ENCODE measurements at regions not wholly inside any gene's neighbourhood (a gene's known extent, or its start where the extent isn't known, plus 50 kb on each side); places are given as distances from the start of the nearest gene placed in this dataset.
A peak's percentile ranks its signal among the peaks of the same experiment; 100 is the strongest.

DNA sequence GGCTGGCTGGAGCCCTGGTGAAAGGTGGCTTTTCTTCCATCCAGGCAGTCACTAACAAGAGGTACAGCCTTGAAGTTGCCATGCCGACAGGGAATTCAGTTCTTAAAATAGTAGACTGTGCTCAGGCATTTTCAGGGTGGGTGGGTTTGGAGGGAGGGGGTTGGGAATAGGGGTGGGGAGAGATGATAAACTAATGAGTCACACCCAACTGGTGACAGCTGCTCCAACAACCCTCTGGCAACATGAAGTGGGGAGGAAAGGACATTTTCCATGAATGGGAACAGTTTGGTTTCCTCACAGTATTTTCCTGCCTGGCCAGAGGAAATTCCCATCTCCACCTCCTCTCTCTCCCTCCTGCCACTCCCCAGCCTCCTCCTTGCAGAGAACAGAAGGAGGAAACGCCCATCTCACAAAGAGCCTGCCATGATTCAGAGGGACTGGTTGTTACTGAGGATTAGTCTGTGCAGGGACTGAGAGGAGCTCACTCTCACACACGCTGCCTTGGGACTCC is 113.0 kb upstream of the SLC1A4 start:
- H3K4me3 ChIP-seq (replicated peaks in 1 of 4; ENCODE audit: control extremely low read depth in 1 of 4, insufficient read depth in 1 of 4, low read depth in 3 of 4, low read length in 4 of 4), result no peak overlapping the region
- H3K9ac ChIP-seq (ENCODE audit: insufficient read depth, low read length), result no peak overlapping the region
- no peaks in the 10 kb centered on the region for H3K9me3 ChIP-seq (ENCODE audit: control insufficient read depth, insufficient read depth, low read depth, low read length)
- H2AFZ ChIP-seq (ENCODE audit: low read length), result peak overlapping the region; percentile 15
- H3K79me2 ChIP-seq (ENCODE audit: control insufficient read depth, insufficient read depth, low read length), result no peaks in the 10 kb centered on the region
- no peaks in the 10 kb centered on the region for H3K36me3 ChIP-seq (ENCODE audit: control insufficient read depth, insufficient read depth, low read length)
- H3K27ac ChIP-seq (ENCODE audit: insufficient read depth, low read length), result no peak overlapping the region
- H3K4me1 ChIP-seq (ENCODE audit: control insufficient read depth, extremely low read depth, insufficient read depth, low read length), result peaks cover 6% of the 10 kb centered on the region
- H3K4me2 ChIP-seq (ENCODE audit: extremely low read depth, insufficient read depth, low read length), result peak overlapping the region; percentile 15
- no peak for TF ChIP-seq EZH2 (IDR thresholded peaks at IDR 0.05; ENCODE audit: low read length, missing control alignments)
- TF ChIP-seq, protein P1, sequence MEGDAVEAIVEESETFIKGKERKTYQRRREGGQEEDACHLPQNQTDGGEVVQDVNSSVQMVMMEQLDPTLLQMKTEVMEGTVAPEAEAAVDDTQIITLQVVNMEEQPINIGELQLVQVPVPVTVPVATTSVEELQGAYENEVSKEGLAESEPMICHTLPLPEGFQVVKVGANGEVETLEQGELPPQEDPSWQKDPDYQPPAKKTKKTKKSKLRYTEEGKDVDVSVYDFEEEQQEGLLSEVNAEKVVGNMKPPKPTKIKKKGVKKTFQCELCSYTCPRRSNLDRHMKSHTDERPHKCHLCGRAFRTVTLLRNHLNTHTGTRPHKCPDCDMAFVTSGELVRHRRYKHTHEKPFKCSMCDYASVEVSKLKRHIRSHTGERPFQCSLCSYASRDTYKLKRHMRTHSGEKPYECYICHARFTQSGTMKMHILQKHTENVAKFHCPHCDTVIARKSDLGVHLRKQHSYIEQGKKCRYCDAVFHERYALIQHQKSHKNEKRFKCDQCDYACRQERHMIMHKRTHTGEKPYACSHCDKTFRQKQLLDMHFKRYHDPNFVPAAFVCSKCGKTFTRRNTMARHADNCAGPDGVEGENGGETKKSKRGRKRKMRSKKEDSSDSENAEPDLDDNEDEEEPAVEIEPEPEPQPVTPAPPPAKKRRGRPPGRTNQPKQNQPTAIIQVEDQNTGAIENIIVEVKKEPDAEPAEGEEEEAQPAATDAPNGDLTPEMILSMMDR (conservative IDR thresholded peaks at IDR 0.05 in 1 of 2, IDR thresholded peaks at IDR 0.05 in 1 of 2; ENCODE audit: low read depth in 1 of 2, low read length in 2 of 2), result no peak
- H4K20me1 ChIP-seq (ENCODE audit: control insufficient read depth, extremely low read depth, insufficient read depth, low read length), result no peaks in the 10 kb centered on the region
- H3K27me3 ChIP-seq (ENCODE audit: control insufficient read depth, insufficient read depth, low read length), result peaks cover 6% of the 10 kb centered on the region
- DNase-seq (ENCODE audit: low read depth in 2 of 2), result peak; percentile 73 to 90

DNA sequence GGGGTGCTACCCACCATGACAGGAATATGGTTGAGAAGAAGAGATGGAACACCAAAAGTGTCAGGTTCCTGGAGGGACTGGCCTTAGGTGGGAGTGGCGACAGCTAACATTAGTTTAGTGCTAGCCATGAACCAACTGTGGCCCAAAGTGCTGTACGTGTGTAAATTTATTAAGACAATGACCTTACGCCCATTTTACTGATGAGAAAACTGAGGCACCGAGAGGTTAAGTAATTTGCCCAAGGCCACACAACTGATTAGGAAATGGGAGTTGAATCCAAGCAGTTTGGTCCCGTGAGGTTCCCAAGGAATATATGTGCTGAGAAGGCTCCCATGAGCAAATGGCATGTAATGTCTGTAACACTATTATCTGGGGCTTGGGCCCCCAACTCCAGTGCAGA is 109.5 kb upstream of the SLC1A4 start:
- no peaks in the 10 kb centered on the region for H3K9me3 ChIP-seq (ENCODE audit: control insufficient read depth, insufficient read depth, low read depth, low read length)
- no peaks in the 10 kb centered on the region for H3K79me2 ChIP-seq (ENCODE audit: control insufficient read depth, insufficient read depth, low read length)
- H2AFZ ChIP-seq (ENCODE audit: low read length), result no peak overlapping the region
- no peak for DNase-seq (ENCODE audit: low read depth in 2 of 2)
- H3K4me2 ChIP-seq (ENCODE audit: extremely low read depth, insufficient read depth, low read length), result no peak overlapping the region
- H3K4me1 ChIP-seq (ENCODE audit: control insufficient read depth, extremely low read depth, insufficient read depth, low read length), result peaks cover 6% of the 10 kb centered on the region
- H4K20me1 ChIP-seq (ENCODE audit: control insufficient read depth, extremely low read depth, insufficient read depth, low read length), result no peaks in the 10 kb centered on the region
- peaks cover 9% of the 10 kb centered on the region for H3K27me3 ChIP-seq (ENCODE audit: control insufficient read depth, insufficient read depth, low read length)
- H3K9ac ChIP-seq (ENCODE audit: insufficient read depth, low read length), result no peak overlapping the region
- no peaks in the 10 kb centered on the region for H3K36me3 ChIP-seq (ENCODE audit: control insufficient read depth, insufficient read depth, low read length)
- no peak overlapping the region for H3K4me3 ChIP-seq (replicated peaks in 1 of 4; ENCODE audit: control extremely low read depth in 1 of 4, insufficient read depth in 1 of 4, low read depth in 3 of 4, low read length in 4 of 4)
- TF ChIP-seq EZH2 (IDR thresholded peaks at IDR 0.05; ENCODE audit: low read length, missing control alignments), result no peak
- TF ChIP-seq, protein P1 (conservative IDR thresholded peaks at IDR 0.05 in 1 of 2, IDR thresholded peaks at IDR 0.05 in 1 of 2; ENCODE audit: low read depth in 1 of 2, low read length in 2 of 2), result no peak
- H3K27ac ChIP-seq (ENCODE audit: insufficient read depth, low read length), result no peak overlapping the region

DNA sequence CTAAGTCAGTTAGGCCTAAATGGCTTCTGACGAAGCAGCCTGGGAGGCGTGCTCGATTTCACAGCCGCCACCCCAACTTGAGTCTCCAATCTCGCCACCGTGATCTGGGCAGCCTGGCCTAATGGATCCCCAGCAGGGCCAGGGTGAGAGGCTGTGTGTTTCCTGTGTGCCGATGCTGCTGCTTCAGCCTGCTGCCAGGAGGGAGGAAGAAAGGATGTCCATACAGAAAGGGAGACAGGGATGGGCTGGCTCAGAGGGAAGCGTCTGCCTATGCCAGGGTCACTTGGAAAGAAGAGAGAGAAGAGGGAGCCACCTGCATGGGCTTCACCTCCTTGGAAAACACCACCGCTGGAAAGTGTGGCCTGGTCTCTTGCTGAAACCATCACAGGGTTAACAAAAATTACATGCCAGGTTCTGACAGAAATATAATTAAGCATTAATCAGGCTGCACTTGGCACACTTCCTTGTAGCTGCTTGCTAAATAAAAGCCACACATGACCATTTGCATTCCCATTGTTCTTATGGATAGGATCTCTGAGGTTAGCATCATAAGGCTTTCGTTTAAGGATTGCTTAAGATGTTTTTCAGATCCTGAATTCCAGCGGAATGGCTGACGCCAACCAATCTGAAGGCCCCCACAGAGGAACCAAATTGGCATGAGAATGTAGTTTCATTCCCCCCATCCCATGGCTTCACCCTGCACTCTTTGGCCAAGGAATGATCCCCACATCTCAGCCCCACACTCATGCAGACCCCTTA is 108.8 kb upstream of the SLC1A4 start:
- TF ChIP-seq, protein P1 (conservative IDR thresholded peaks at IDR 0.05 in 1 of 2, IDR thresholded peaks at IDR 0.05 in 1 of 2; ENCODE audit: low read depth in 1 of 2, low read length in 2 of 2), result no peak
- no peak for TF ChIP-seq EZH2 (IDR thresholded peaks at IDR 0.05; ENCODE audit: low read length, missing control alignments)
- no peak overlapping the region for H3K4me2 ChIP-seq (ENCODE audit: extremely low read depth, insufficient read depth, low read length)
- no peaks in the 10 kb centered on the region for H3K36me3 ChIP-seq (ENCODE audit: control insufficient read depth, insufficient read depth, low read length)
- no peaks in the 10 kb centered on the region for H3K79me2 ChIP-seq (ENCODE audit: control insufficient read depth, insufficient read depth, low read length)
- no peak overlapping the region for H3K27ac ChIP-seq (ENCODE audit: insufficient read depth, low read length)
- H2AFZ ChIP-seq (ENCODE audit: low read length), result no peak overlapping the region
- H3K27me3 ChIP-seq (ENCODE audit: control insufficient read depth, insufficient read depth, low read length), result peaks cover 10% of the 10 kb centered on the region
- H3K9me3 ChIP-seq (ENCODE audit: control insufficient read depth, insufficient read depth, low read depth, low read length), result no peaks in the 10 kb centered on the region
- DNase-seq (ENCODE audit: low read depth in 2 of 2), result no peak
- no peak overlapping the region for H3K9ac ChIP-seq (ENCODE audit: insufficient read depth, low read length)
- H3K4me1 ChIP-seq (ENCODE audit: control insufficient read depth, extremely low read depth, insufficient read depth, low read length), result peaks cover 6% of the 10 kb centered on the region
- no peaks in the 10 kb centered on the region for H4K20me1 ChIP-seq (ENCODE audit: control insufficient read depth, extremely low read depth, insufficient read depth, low read length)
- H3K4me3 ChIP-seq (replicated peaks in 1 of 4; ENCODE audit: control extremely low read depth in 1 of 4, insufficient read depth in 1 of 4, low read depth in 3 of 4, low read length in 4 of 4), result no peak overlapping the region

All from fibroblast of lung (primary cell).